Islet of Langerhans (tissue), 1 donor: ENCODE measurements at regions not wholly inside any gene's neighbourhood (a gene's known extent, or its start where the extent isn't known, plus 50 kb on each side); places are given as distances from the start of the nearest gene placed in this dataset.

Source experiments
- FAIRE-seq: peaks from one replicate; lab custom pipeline; 2011; peaks lifted over from hg19 to GRCh38; lab: Jason Lieb, UNC

DNA sequence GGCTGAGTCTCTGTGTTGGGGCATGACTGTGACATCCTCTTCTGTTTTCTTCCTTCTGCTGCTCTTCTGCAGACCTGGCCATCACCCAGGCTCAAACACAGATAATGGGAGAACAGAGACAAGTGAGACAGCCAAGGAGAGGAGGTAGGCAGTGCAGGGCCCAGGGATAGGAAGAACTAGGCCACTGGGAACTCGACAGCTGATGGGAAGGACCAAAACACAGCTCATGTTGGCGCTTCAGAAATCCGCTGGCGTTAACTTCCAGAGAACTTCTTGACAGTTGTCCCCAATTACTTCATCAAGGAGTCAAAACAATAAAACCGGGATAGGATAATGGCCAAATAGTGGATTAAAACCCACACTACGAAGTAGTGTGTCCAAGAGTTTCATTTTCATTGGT lies 97.0 kb upstream of the PALS2 start:
- no peak for FAIRE-seq

DNA sequence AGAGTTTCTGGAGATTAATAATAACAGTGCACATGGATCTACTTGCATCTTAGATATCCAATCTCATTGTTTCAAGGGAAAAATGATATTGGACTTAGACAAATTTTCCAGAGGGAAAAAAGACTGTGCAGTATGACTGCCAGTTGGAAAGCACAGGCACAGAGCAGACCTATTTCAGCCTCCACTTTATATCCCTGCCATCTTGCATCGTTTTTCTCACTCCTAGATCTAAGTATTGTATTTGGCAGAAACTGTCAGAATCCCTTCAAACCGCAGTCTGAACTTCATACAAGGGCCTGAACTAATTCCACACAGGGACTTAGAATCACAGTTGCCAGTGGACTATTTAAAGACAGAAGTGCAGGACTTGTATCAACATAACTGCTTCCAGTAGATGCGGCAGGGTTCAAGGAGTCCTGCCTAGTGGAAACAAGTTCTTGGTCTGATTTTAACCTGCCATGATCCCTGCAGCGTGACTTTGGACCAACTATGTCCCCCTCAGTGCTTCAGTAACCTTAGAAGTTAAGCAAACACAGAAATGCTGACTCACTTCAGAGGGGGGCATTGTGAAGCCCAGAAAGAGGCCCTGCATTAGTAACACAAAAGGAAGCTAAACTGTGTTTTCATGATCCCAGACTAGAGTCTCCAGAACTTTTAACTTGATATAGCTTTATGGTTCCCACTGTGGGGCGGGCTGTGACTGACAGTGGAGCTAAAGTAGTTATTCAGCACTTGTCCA lies 95.7 kb upstream of the PALS2 start:
- FAIRE-seq = peak; percentile 87

DNA sequence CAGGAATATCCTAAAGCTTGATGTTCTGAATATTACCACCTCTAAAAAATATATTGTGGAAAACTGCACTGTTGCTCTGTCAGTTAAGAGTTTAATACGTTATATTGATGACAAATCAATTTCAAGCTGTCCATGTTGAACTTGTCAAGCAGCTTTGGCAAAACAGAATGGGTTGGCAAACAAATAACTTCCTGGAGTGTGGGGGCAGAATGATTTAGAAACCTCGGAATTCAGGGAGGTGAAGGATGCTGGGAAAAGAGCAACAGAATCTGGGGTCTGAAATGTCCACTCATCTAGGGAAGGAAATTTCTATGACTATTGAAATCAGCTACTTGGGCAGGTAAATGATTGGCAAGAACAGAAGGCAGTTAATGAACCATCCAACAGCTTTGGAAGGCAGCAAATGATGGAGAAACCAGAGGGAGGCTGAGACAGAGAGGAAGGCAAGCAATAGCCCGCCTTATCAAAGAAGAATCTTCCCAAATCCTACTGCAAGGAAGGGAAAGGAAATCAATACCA lies 95.1 kb upstream of the PALS2 start:
- FAIRE-seq = no peak

DNA sequence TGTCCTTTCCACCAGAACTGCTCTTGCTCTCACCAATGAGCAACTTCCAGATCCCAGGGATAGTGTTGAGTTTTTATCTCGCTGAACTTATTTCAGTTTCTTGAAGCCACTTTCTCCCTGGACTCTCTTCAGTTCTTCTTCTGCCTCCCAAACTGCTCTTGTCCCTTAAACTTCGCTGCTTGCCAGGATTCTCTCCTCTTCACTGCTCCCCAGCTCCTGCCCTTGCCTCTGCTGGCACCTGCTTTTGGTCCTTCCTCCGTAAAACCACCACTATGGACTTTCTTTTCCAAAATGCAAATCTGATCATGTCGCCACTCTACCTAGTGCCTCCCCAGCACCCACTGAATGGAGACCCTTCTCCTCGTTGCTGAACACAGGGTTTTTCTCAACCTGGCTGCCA lies 92.8 kb upstream of the PALS2 start:
- FAIRE-seq = no peak

DNA sequence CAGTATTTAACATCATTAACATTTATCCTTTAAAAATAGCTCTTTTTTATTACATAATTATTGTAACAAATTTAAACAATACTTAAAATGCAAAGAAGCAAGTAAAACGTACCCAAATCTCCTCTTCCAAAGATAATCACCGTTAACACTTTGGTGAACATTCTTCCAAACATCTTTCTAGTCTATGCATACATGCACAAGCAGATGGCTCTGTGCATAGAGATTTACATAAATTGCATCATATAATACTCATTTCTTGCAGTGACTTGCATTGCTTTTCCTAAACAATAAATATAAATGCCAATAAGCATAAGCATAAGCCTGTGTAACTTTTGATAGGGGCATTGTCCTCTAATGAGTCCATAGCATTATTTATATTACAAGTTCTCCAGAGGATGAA lies 89.4 kb upstream of the PALS2 start:
- FAIRE-seq = no peak

DNA sequence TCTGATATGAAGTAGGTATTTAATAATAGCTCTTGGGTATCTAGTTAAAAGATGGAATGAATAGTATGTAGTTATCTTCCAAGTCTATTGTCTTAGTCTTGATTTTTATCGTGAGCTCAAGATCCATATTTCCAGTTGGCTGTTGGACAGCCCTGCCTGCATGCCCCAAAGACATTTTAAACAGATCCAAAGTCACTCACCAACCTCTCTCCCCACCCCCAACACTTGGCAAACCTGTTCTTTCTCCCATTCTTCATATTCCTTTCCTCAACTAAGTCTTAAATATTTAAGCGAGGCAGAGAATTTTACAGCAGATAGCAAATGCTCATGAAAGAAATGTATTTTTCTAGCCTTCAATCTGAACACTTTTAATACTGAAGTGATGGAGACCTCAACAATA lies 80.7 kb upstream of the PALS2 start:
- no peak for FAIRE-seq

DNA sequence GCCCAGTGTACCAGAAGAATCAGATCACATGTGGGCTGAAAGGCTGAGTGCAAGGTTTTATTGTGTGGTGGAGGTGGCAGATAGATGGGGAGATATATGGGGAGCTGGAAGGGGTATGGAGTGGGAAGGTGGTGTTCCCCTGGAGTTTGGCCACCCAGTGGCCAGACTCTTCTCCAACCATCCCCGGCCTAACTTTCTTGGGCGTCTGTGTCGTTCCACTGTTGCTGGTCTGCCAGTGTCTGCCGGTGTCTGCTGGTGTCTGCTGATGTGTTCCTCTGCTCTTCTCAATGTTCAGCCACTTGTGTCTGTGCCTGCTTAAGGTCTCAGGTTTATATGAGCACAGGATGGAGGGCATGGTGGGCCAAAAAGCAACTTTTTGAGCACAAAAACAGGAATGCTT lies 78.4 kb upstream of the PALS2 start:
- FAIRE-seq = no peak

DNA sequence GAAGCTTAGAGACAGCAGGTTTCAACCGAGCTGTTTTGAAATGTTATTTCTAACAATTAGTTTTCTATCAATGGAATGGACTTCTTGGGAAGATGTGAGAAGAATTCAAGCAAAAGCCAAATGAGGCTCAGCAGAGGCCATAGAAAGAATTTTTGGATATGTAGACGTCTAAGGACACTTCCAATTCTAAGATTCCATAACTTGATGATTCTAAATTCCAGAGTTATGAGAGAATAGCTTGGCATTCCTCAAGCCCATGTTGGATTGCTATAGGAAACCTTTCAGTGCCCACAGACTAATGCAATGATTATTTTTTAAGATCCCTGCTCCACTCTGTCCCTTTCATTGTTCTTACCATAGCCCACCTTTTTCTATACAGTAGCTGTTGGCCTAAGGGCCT lies 77.2 kb upstream of the PALS2 start:
- no peak for FAIRE-seq

DNA sequence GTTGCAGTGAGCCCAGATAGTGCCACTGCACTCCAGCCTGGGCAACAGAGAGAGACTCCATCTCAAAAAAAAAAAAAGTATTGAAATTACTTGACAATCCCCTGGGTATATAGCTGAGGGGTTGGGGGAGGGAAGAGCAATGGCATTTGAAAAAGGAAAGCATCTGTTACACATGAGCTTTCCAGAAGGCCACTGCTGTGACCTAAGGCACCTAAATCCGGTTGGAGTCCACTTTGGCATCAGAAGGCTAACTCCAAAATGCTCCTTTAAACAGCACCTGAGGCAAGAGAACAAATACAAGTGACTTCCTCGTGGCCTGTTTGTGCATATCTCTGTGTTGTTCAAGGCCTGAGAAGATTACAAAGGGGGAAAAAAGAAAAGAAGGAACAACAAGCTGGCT lies 74.8 kb upstream of the PALS2 start:
- FAIRE-seq = no peak

DNA sequence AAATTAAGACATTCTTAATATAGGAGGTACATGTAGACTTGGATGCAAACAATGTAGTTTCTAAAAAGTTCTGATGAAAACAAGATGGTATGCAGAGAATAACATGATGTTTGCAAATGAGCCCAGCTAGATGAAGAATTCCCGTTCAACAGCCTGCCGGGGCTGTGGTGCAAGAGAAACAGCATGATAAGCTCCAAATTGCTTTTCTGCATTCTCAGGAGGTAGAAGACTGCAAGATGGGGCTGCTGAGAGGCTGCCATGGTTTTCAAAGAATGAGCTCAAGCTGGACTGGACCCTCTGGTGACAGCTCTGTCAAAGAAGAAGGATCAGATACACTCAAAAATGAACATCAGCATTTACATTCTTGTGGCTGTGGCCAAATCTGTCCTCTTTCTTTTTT lies 73.4 kb upstream of the PALS2 start:
- FAIRE-seq = no peak

DNA sequence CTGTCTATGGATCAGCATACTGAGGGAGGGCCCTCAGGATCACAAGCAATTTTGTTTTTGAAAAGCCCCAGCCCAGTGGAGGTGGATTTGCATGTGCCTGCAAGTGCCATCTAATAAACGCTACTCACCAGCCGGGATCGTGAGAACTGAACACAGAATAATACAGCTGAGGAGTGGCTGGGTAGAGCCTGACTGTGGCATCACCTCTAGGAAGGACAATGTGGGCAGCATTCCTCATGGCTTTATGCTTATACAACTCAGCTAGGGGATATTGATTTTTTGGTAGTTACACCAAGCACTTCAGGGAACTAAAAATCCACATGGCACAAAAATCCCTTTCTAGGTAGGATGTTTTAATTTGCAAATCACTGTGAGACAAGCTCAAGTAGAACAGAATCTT lies 72.7 kb upstream of the PALS2 start:
- no peak for FAIRE-seq

DNA sequence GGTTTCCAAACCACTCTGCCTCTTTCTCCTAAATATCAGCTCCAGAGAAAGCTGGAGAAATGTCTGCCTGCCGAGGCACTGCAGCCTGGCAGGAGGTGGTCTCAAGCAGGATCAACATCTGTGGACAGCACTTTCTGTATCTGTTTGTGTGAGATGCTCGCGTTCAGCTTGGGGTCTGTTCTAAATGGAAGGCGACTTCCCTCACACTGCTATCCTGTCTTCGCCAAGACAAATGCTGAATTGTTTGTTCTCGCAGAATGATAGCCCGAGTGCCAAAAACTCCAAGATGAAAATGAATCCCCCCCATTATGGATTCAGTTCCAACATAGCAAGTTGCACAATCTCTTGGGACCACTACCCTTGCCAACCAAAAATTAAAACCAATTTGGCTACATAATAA lies 72.2 kb upstream of the PALS2 start:
- no peak for FAIRE-seq

DNA sequence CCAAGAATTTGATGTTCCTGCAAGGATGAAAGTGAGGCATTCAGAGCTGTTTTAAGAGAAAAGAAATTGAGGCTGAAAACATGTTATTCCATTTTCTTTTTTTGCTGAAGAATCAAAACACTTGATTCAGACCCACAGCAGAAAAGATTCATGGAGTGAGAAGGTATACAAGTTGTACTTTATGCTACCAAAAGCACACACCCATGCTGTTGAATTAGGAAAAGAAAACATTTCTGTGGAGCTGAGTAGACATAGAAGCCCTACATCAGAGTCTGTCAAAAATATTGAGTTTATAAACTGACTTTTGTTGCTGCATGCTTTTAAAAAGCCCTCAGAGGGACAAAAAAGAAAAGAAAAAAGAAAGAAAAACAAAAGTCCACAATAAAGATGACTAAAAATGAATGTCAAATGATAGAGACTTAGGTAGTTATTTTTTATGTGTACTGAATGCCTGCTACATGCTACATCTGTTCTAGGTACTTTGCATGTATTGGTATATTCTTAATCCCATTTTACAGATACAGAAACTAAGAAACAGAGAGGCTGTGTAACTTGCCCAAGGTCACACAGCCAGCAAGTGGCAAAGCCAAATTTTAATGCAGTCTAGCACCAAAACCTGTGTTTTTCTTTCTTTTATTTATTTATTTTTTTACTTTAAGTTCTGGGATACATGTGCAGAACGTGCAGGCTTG lies 71.7 kb upstream of the PALS2 start:
- no peak for FAIRE-seq

DNA sequence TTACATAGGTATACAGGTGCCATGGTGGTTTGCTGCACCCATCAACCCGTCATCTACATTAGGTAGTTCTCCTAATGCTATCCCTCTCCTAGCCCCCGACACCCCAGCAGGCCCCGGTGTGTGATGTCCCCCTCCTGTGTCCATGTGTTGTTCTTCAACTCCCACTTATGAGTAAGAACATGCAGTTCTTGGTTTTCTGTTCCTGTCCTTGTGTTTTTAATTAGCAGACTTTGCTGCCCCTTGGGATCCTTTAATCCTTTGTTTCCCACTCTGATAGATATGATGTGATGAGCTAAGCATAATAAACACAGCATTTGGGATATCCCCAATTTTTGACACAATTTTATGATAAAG lies 71.1 kb upstream of the PALS2 start:
- no peak for FAIRE-seq

DNA sequence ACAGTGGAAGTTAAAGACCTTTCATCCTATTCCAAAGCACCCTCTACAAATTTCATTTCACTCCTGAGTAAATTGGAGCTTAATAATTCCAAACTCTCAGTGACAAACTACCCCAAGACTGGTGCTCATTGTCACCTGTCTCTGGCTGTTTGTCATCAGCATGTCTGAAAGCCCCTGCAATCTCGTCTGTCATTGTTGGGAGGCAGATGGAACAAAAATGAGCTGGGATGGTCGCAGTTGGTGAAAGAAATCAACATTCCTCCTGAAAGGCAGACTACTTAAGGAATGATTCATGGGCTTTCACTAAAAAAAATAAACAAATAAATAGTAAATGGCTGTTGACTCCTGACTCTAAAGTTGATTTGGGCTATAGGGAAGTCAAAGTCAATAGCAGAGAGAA lies 69.7 kb upstream of the PALS2 start:
- FAIRE-seq = no peak

DNA sequence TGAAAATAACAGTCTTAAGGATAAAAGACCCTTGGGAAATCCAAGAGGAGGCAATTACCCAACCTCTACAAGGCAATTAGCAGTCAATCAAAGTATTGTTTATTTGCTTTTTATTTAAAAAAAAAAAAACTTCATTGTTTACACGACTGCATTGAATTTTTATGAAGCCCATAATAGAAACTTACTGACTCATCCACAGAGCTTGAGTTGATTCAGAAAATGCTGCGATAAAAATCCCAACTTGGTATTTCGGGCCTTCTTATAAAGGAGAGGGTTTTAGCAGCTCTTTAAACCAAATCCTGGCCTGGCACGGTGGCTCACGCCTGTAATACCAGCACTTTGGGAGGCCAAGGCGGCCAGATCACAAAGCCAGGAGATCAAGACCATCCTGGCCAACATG lies 69.2 kb upstream of the PALS2 start:
- FAIRE-seq = no peak

DNA sequence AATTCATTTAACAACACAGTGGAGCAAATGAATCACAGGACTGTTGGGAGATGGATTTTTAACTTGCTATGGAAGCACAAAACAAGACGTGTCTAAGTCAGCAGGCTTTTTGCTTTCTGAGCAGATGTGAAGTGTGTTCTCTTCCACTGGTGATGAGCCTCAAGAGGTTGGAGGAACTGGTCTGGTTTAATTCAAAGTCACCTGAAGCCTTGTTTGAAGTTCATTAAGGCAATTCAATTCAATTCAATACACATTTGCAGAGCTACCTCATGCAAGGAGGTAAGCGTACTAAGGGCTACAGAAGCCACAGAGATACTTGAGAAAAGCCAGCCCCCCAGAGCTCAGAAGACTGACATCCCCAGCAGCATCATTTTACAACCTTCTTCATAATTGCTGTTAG lies 68.4 kb upstream of the PALS2 start:
- no peak for FAIRE-seq

DNA sequence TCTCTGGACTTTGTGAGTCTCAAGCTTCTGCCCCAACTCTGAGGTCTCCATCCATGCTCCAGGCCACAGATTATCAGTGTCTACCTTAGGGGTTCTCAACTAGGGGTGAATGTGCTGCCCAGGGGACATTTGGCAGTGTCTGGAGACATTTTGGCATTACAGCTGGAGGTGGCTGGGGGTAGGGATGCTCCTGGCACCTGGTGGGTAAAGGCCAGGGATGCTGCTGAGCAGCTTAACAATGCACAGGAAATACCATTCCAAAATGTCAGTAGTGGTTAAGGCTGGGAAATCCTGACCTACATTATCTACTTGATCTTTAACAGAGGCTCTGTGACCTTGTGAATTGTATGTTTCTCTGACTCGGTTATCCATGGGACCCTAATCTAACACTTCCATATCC lies 67.3 kb upstream of the PALS2 start:
- no peak for FAIRE-seq

DNA sequence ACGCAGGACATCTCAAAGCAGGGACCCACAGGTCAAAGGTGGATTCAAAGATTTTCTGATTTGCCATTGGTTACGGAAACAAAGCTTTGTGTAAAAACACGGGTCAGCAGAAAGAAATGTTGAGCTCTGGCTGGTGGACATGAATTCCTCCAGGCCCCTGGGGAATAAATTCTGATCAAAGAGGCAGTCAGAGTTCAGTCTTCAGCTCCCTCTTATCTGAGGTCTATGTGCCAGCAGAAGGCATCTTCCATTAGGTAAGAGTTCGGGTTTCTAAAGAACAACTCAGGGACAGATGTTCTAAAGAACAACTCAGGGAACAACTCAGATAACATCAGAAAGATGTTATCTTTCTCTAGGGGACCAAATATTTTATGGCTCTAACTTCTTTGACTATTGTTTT lies 64.9 kb upstream of the PALS2 start:
- no peak for FAIRE-seq

DNA sequence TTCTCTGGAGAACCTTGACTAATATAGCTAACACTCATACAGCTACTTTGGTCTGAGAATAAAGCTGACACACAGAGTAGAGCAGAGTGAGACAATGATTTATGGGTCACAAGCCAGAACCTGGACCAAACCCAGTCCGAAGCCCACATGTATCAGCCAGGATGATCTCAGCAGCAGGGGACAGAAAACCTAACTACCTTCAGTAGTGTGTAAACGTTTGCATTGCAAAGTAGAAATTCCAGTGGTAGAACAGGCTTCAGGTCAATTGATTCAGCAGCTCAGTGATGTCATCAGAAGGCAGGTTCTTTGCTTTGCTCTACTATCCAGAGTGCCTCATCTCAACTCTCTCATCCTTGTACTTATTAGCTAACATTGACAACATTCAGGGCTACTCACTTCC lies 62.5 kb upstream of the PALS2 start:
- no peak for FAIRE-seq

DNA sequence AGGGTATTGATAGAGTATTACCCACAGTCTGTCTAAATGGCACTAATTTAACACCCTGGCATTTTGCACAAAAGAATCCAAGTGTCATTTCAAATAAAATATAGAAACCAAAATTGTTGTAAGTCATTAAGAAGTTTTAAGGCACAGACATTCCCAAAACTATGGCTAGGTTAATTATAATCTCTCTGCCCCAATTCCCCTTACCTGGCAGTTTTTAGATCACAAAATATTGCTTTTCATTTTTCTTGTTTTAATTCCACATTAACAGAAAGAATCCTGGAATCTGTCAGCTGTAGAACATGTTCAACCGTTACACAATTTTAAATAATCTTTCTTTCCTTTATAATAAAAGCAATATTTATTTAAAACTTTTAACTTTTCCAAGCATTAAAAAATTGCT lies 56.1 kb upstream of the PALS2 start:
- no peak for FAIRE-seq

DNA sequence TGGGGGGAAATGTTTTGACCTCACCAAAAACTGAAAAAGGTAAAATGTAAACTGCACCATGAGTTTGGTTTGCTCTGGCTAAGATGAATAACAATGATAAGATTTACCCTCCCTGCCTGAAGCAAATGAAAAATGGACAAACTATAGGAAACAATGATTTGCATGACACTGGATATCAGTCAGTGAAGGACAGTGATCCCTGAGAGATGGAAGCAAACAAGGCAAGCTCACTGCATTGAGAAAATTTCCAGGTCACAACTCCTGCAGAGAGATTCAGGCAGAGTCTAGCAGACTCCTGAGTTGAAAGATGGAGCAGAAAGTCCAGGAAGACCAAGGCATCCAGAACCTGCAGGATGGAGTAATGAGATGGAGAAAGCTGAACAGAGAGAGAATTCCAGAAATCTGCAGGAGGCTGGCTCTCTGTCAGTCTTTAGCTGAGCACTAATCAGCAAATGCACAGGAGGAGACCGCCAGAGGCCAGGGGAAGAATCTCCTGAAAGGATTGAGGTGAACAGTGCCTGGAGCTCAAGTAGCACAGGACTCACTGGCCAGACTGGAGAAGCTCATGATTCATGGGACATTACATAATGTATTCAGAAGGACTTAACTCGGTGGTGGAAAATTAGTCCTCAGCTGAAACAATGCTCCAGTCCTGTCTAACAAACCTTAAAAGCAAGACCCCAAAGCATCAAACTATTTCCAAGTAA lies 51.2 kb upstream of the PALS2 start:
- FAIRE-seq = no peak
